ENCODE measurements at regions not wholly inside any gene's neighbourhood (a gene's known extent, or its start where the extent isn't known, plus 50 kb on each side); places are given as distances from the start of the nearest gene placed in this dataset.

- TF ChIP-seq CTCF (conservative IDR thresholded peaks at IDR 0.05; ENCODE audit: low read depth, low read length), result no peak
- DNase-seq (ENCODE audit: low read depth), result no peak
- no peak overlapping the region for H3K4me3 ChIP-seq (ENCODE audit: low read length)
Observed at GRCh38 chr2:120624061-120624737, 111.5 kb upstream of the GLI2 start.

GRCh38 chr2:120624738-120625446, 110.8 kb upstream of the GLI2 start:
- no peak for DNase-seq (ENCODE audit: low read depth)
- TF ChIP-seq CTCF (conservative IDR thresholded peaks at IDR 0.05; ENCODE audit: low read depth, low read length), result no peak
- H3K4me3 ChIP-seq (ENCODE audit: low read length), result no peak overlapping the region

- DNase-seq (ENCODE audit: low read depth), result no peak
Observed at GRCh38 chr2:120625865-120626560, 109.7 kb upstream of the GLI2 start.

GRCh38 chr2:120626566-120626965, 109.1 kb upstream of the GLI2 start:
- TF ChIP-seq CTCF (conservative IDR thresholded peaks at IDR 0.05; ENCODE audit: low read depth, low read length), result no peak
- H3K4me3 ChIP-seq (ENCODE audit: low read length), result no peak overlapping the region
- DNase-seq (ENCODE audit: low read depth), result no peak

More at GRCh38 chr2:120625865-120626560, 109.7 kb upstream of the GLI2 start:
- H3K4me3 ChIP-seq (ENCODE audit: low read length), result no peak overlapping the region
- TF ChIP-seq CTCF (conservative IDR thresholded peaks at IDR 0.05; ENCODE audit: low read depth, low read length), result no peak

- DNase-seq (ENCODE audit: low read depth), result no peak
- TF ChIP-seq CTCF (conservative IDR thresholded peaks at IDR 0.05; ENCODE audit: low read depth, low read length), result no peak
- no peak overlapping the region for H3K4me3 ChIP-seq (ENCODE audit: low read length)
Observed at GRCh38 chr2:120628248-120628647, 107.4 kb upstream of the GLI2 start.

GRCh38 chr2:120629241-120629895, 106.3 kb upstream of the GLI2 start:
- TF ChIP-seq CTCF (conservative IDR thresholded peaks at IDR 0.05; ENCODE audit: low read depth, low read length), result no peak
- DNase-seq (ENCODE audit: low read depth), result no peak
- H3K4me3 ChIP-seq (ENCODE audit: low read length), result no peak overlapping the region
